H9 (cell line): ENCODE measurements at regions not wholly inside any gene's neighbourhood (a gene's known extent, or its start where the extent isn't known, plus 50 kb on each side); places are given as distances from the start of the nearest gene placed in this dataset.

Source experiments
- DNase-seq: peaks from one replicate; pipeline ENCODE4 v3.0.0-alpha.2; 2017
- H2AFZ ChIP-seq: one replicate; pipeline ENCODE4 v1.6.1; 2013; ENCODE audit warnings: mild to moderate bottlenecking, low read length, control low read depth, moderate library complexity
- H2AK5ac ChIP-seq: 2 replicates; pipeline ENCODE4 v1.6.1; 2013; ENCODE audit warnings: low read length, control low read depth, mixed read lengths; ENCODE audit not compliant: insufficient read length
- H2BK120ac ChIP-seq: one replicate; pipeline ENCODE4 v1.6.1; 2013; ENCODE audit warnings: low read depth, mild to moderate bottlenecking, low read length, control low read depth, inconsistent platforms; ENCODE audit not compliant: poor library complexity, severe bottlenecking
- H2BK12ac ChIP-seq: 2 replicates; pipeline ENCODE4 v1.6.1; 2013; ENCODE audit warnings: low read length, control low read depth, mixed read lengths, low read depth; ENCODE audit not compliant: insufficient read length
- H2BK15ac ChIP-seq: 2 replicates; pipeline ENCODE4 v1.6.1; 2013; ENCODE audit warnings: low read depth, low read length, control low read depth
- H2BK20ac ChIP-seq: one replicate; pipeline ENCODE4 v1.6.1; 2013; ENCODE audit warnings: low read depth, mild to moderate bottlenecking, low read length, control low read depth, inconsistent platforms; ENCODE audit not compliant: poor library complexity, severe bottlenecking
- H2BK5ac ChIP-seq: 2 replicates; pipeline ENCODE4 v1.6.1; 2013; ENCODE audit warnings: low read length, control low read depth, mixed read lengths; ENCODE audit not compliant: insufficient read length
- H3K14ac ChIP-seq: 2 replicates; pipeline ENCODE4 v1.6.1; 2013; ENCODE audit warnings: low read length, control low read depth; ENCODE audit not compliant: insufficient read depth
- H3K18ac ChIP-seq: 2 replicates; pipeline ENCODE4 v1.6.1; 2013; ENCODE audit warnings: low read depth, mild to moderate bottlenecking, mixed read lengths, low read length, control low read depth; ENCODE audit not compliant: insufficient read length
- H3K23ac ChIP-seq: 2 replicates; pipeline ENCODE4 v1.6.1; 2013; ENCODE audit warnings: low read length, control low read depth, mixed read lengths, low read depth; ENCODE audit not compliant: insufficient read length
- H3K23me2 ChIP-seq: 2 replicates; pipeline ENCODE4 v1.6.1; 2013; ENCODE audit warnings: low read depth, mild to moderate bottlenecking, mixed read lengths, low read length, control low read depth; ENCODE audit not compliant: insufficient read length, poor library complexity, severe bottlenecking
- H3K27ac ChIP-seq: 2 replicates; pipeline ENCODE4 v1.5.1; 2013; ENCODE audit warnings: low read length, control low read depth, mixed read lengths, low read depth; ENCODE audit not compliant: insufficient read length
- H3K27me3 ChIP-seq: 2 replicates; pipeline ENCODE4 v1.6.1; 2013; ENCODE audit warnings: low read length, control low read depth, inconsistent platforms; ENCODE audit not compliant: insufficient read depth
- H3K4ac ChIP-seq: 2 replicates; pipeline ENCODE4 v1.6.1; 2013; ENCODE audit warnings: low read depth, mild to moderate bottlenecking, control low read depth, inconsistent platforms, low read length, moderate library complexity
- H3K4me1 ChIP-seq: 2 replicates; pipeline ENCODE4 v1.6.1; 2013; ENCODE audit warnings: low read length, control low read depth, inconsistent platforms; ENCODE audit not compliant: insufficient read depth
- H3K4me2 ChIP-seq: 2 replicates; pipeline ENCODE4 v1.6.1; 2013; ENCODE audit warnings: low read length, control low read depth, mixed read lengths; ENCODE audit not compliant: insufficient read length, insufficient read depth
- H3K56ac ChIP-seq: 2 replicates; pipeline ENCODE4 v1.6.1; 2013; ENCODE audit warnings: low read depth, mild to moderate bottlenecking, mixed read lengths, low read length, control low read depth; ENCODE audit not compliant: insufficient read length
- H3K79me1 ChIP-seq: 2 replicates; pipeline ENCODE4 v1.6.1; 2013; ENCODE audit warnings: low read depth, mild to moderate bottlenecking, moderate library complexity, low read length, control low read depth, inconsistent platforms; ENCODE audit not compliant: insufficient read depth, poor library complexity, severe bottlenecking
- H3K79me2 ChIP-seq: 2 replicates; pipeline ENCODE4 v1.6.1; 2013; ENCODE audit warnings: low read length, control low read depth, inconsistent platforms; ENCODE audit not compliant: insufficient read depth
- H3K9ac ChIP-seq: 2 replicates; pipeline ENCODE4 v1.6.1; 2013; ENCODE audit warnings: low read length, control low read depth, mixed read lengths; ENCODE audit not compliant: insufficient read length; ENCODE audit errors: extremely low read depth
- H3K9me3 ChIP-seq: one replicate; pipeline ENCODE4 v1.6.1; 2013; ENCODE audit warnings: low read depth, low read length, inconsistent platforms; ENCODE audit not compliant: control insufficient read depth
- H3T11ph ChIP-seq: one replicate; pipeline ENCODE4 v1.6.1; 2013; ENCODE audit warnings: mild to moderate bottlenecking, low read length, control low read depth, inconsistent platforms
- H4K20me1 ChIP-seq: one replicate; pipeline ENCODE4 v1.6.1; 2013; ENCODE audit not compliant: control insufficient read depth, insufficient read length, insufficient read depth
- H4K5ac ChIP-seq: 2 replicates; pipeline ENCODE4 v1.6.1; 2013; ENCODE audit warnings: low read depth, mild to moderate bottlenecking, mixed read lengths, low read length, control low read depth; ENCODE audit not compliant: insufficient read length
- H4K8ac ChIP-seq: replicated peaks from 2 replicates; pipeline ENCODE4 v1.6.1; 2013; ENCODE audit warnings: low read length, control low read depth, mixed read lengths, low read depth; ENCODE audit not compliant: insufficient read length
- H4K91ac ChIP-seq: 2 replicates; pipeline ENCODE4 v1.6.1; 2013; ENCODE audit warnings: low read depth, mild to moderate bottlenecking, moderate library complexity, mixed read lengths, low read length, control low read depth; ENCODE audit not compliant: insufficient read length
- H3K27ac Mint-ChIP-seq, 3 experiments: 2 replicates in 2 of 3; 3 replicates in 1 of 3; pipeline ENCODE4 v1.8.0; 2020 to 2021; ENCODE audit warnings: mixed read lengths in 3 of 3, mild to moderate bottlenecking in 1 of 3, moderate library complexity in 1 of 3
- H3K27me3 Mint-ChIP-seq: 2 replicates; pipeline ENCODE4 v1.8.0; 2021; ENCODE audit warnings: low read depth, mild to moderate bottlenecking, moderate library complexity, mixed read lengths
- H3K36me3 Mint-ChIP-seq, 3 experiments: 2 replicates in 2 of 3; 3 replicates in 1 of 3; pipeline ENCODE4 v1.8.0; 2020 to 2021; ENCODE audit warnings: low read depth in 3 of 3, mixed read lengths in 3 of 3; ENCODE audit not compliant: insufficient read depth in 1 of 3
- H3K4me1 Mint-ChIP-seq, 2 experiments: 2 replicates each; pipeline ENCODE4 v1.8.0; 2020; ENCODE audit warnings: mixed read lengths in 2 of 2
- H3K4me3 Mint-ChIP-seq, 2 experiments: 2 replicates in 1 of 2; 3 replicates in 1 of 2; pipeline ENCODE4 v1.8.0; 2020 to 2021; ENCODE audit warnings: mild to moderate bottlenecking in 2 of 2, mixed read lengths in 2 of 2, moderate library complexity in 1 of 2
- H3K9me3 Mint-ChIP-seq, 2 experiments: 2 replicates in 1 of 2; 3 replicates in 1 of 2; pipeline ENCODE4 v1.8.0; 2020; ENCODE audit warnings: mild to moderate bottlenecking in 2 of 2, mixed read lengths in 2 of 2, moderate library complexity in 1 of 2
- CTCF ChIP-seq: fragments of 200-600 bp; sonication (generic); conservative IDR thresholded peaks from 3 replicates; pipeline ENCODE4 v1.8.0; 2021; ENCODE audit warnings: antibody characterized with exemption, mild to moderate bottlenecking
- WGBS: extraction: QIAGEN DNeasy Blood & Tissue Kit; methylation state at CpG from one replicate; pipeline ENCODE4 v1.1.7; 2013; ENCODE audit warnings: missing lambda C conversion rate, low lambda C conversion rate, mixed read lengths; ENCODE audit not compliant: insufficient read length; ENCODE audit errors: extremely low coverage; 5-methylcytosine and 5-hydroxymethylcytosine counted together

- Histone ChIP-seq H2BK12ac (no peak overlapping the region), H2BK5ac (no peak overlapping the region), H3K9me3 (no peaks in the 10 kb centered on the region), H2AK5ac (no peak overlapping the region), H2BK15ac (no peak overlapping the region), H3K23me2 (no peaks in the 10 kb centered on the region), H3K4me2 (no peak overlapping the region), H3K27ac (no peak overlapping the region), H4K91ac (no peak overlapping the region), H3K14ac (no peak overlapping the region), H4K5ac (no peak overlapping the region), H3K27me3 (no peaks in the 10 kb centered on the region), H2BK120ac (no peak overlapping the region), H2AFZ (no peak overlapping the region), H2BK20ac (no peak overlapping the region), H3K18ac (no peak overlapping the region), H3T11ph (no peak overlapping the region), H3K79me1 (no peaks in the 10 kb centered on the region), H3K79me2 (no peaks in the 10 kb centered on the region), H3K9ac (no peak overlapping the region), H4K20me1 (no peaks in the 10 kb centered on the region), H3K23ac (no peak overlapping the region), H3K4me1 (no peaks in the 10 kb centered on the region; the same call in 1 of the 2 replicates), H4K8ac (no peak overlapping the region), H3K4ac (no peak overlapping the region), H3K56ac (no peak overlapping the region)
- no CpG with 5 or more reads among the region's 2 CpGs for WGBS
- Mint-ChIP-seq H3K27me3 (no peaks in the 10 kb centered on the region), H3K4me3 (no peak overlapping the region), H3K4me1 (peaks cover 10 to 12% of the 10 kb centered on the region in 2 experiments), H3K27ac (no peak overlapping the region), H3K36me3 (no peaks in the 10 kb centered on the region), H3K9me3 (no peaks in the 10 kb centered on the region)
- no peak for DNase-seq
- no peak for TF ChIP-seq CTCF
Observed at GRCh38 chr14:87489196-87489819, 503.7 kb downstream of the GALC start.
